HG03460 (cell line): ENCODE measurements at regions not wholly inside any gene's neighbourhood (a gene's known extent, or its start where the extent isn't known, plus 50 kb on each side); places are given as distances from the start of the nearest gene placed in this dataset.
"Not testable (repeated sequence)": the region's sequence is repeated elsewhere in the genome, so short reads cannot be mapped to it uniquely, and the experiment has no call there.

Source experiments
- ATAC-seq: cut with Tn5 transposase; IDR thresholded peaks from one replicate; pipeline ENCODE4 v1.9.1; 2021; ENCODE audit not compliant: unreplicated experiment

- no peak for ATAC-seq
Measured at GRCh38 chr7:68707958-68708357, 890.3 kb upstream of the AUTS2 start.

- no peak for ATAC-seq
Measured at GRCh38 chr7:68712956-68713495, 885.2 kb upstream of the AUTS2 start.

GRCh38 chr7:68714135-68714534 is 884.1 kb upstream of the AUTS2 start:
- not testable (repeated sequence) for ATAC-seq

- no peak for ATAC-seq
Measured at GRCh38 chr7:68715907-68716306, 882.4 kb upstream of the AUTS2 start.

GRCh38 chr7:68717176-68717575 is 881.1 kb upstream of the AUTS2 start:
- ATAC-seq = no peak

- no peak for ATAC-seq
Measured at GRCh38 chr7:68718097-68718551, 880.2 kb upstream of the AUTS2 start.

GRCh38 chr7:68720697-68721096 is 877.6 kb upstream of the AUTS2 start:
- no peak for ATAC-seq

GRCh38 chr7:68722044-68722443 is 876.2 kb upstream of the AUTS2 start:
- ATAC-seq = no peak

GRCh38 chr7:68724965-68725364 is 873.3 kb upstream of the AUTS2 start:
- no peak for ATAC-seq

- no peak for ATAC-seq
Measured at GRCh38 chr7:68725843-68726785, 872.2 kb upstream of the AUTS2 start.

- ATAC-seq = not testable (repeated sequence)
Measured at GRCh38 chr7:68728720-68729119, 869.6 kb upstream of the AUTS2 start.

GRCh38 chr7:68729371-68729770 is 868.9 kb upstream of the AUTS2 start:
- ATAC-seq = no peak

GRCh38 chr7:68730194-68730593 is 868.1 kb upstream of the AUTS2 start:
- ATAC-seq = no peak

- no peak for ATAC-seq
Measured at GRCh38 chr7:68730964-68731363, 867.3 kb upstream of the AUTS2 start.

- no peak for ATAC-seq
Measured at GRCh38 chr7:68733219-68734153, 864.8 kb upstream of the AUTS2 start.

GRCh38 chr7:68734431-68734830 is 863.8 kb upstream of the AUTS2 start:
- ATAC-seq = no peak

GRCh38 chr7:68739306-68739705 is 859.0 kb upstream of the AUTS2 start:
- ATAC-seq = no peak

- ATAC-seq = no peak
Measured at GRCh38 chr7:68744036-68744435, 854.2 kb upstream of the AUTS2 start.

- no peak for ATAC-seq
Measured at GRCh38 chr7:68748934-68749900, 849.1 kb upstream of the AUTS2 start.
